ENCODE measurements at regions not wholly inside any gene's neighbourhood (a gene's known extent, or its start where the extent isn't known, plus 50 kb on each side); places are given as distances from the start of the nearest gene placed in this dataset.
"Not testable (repeated sequence)": the region's sequence is repeated elsewhere in the genome, so short reads cannot be mapped to it uniquely, and the experiment has no call there.

- DNase-seq: no peak
These were observed 538.3 kb downstream of the CSNK1G3 start for GRCh38 chr5:124050120-124050770.

- no peak for DNase-seq
These were observed 533.4 kb downstream of the CSNK1G3 start for GRCh38 chr5:124045412-124045811.

GRCh38 chr5:124044613-124045012 lies 532.6 kb downstream of the CSNK1G3 start:
- DNase-seq: no peak

GRCh38 chr5:124043456-124043855 lies 531.5 kb downstream of the CSNK1G3 start:
- no peak for DNase-seq

- DNase-seq: no peak
These were observed 528.8 kb downstream of the CSNK1G3 start for GRCh38 chr5:124040799-124041198.

- DNase-seq: no peak
These were observed 527.4 kb downstream of the CSNK1G3 start for GRCh38 chr5:124039410-124039809.

- DNase-seq: no peak
These were observed 524.8 kb downstream of the CSNK1G3 start for GRCh38 chr5:124036786-124037185.

GRCh38 chr5:124034963-124035362 lies 523.0 kb downstream of the CSNK1G3 start:
- no peak for DNase-seq

- DNase-seq: no peak
These were observed 522.2 kb downstream of the CSNK1G3 start for GRCh38 chr5:124034083-124034700.

- no peak for DNase-seq
These were observed 518.1 kb downstream of the CSNK1G3 start for GRCh38 chr5:124030043-124030491.

- no peak for DNase-seq
These were observed 515.5 kb downstream of the CSNK1G3 start for GRCh38 chr5:124027441-124027840.

GRCh38 chr5:124025306-124025845 lies 513.4 kb downstream of the CSNK1G3 start:
- no peak for DNase-seq

GRCh38 chr5:124022966-124023365 lies 511.0 kb downstream of the CSNK1G3 start:
- no peak for DNase-seq

- DNase-seq: no peak
These were observed 509.8 kb downstream of the CSNK1G3 start for GRCh38 chr5:124021776-124022175.

GRCh38 chr5:124021066-124021641 lies 509.2 kb downstream of the CSNK1G3 start:
- no peak for DNase-seq

GRCh38 chr5:124017321-124017720 lies 505.3 kb downstream of the CSNK1G3 start:
- not testable (repeated sequence) for DNase-seq

- no peak for DNase-seq
These were observed 495.9 kb downstream of the CSNK1G3 start for GRCh38 chr5:124007675-124008398.

- no peak for DNase-seq
These were observed 489.1 kb downstream of the CSNK1G3 start for GRCh38 chr5:124001036-124001615.

GRCh38 chr5:124000538-124000937 lies 488.6 kb downstream of the CSNK1G3 start:
- DNase-seq: no peak

GRCh38 chr5:123997462-123998215 lies 485.7 kb downstream of the CSNK1G3 start:
- DNase-seq: no peak

- DNase-seq: no peak
These were observed 485.1 kb downstream of the CSNK1G3 start for GRCh38 chr5:123997064-123997461.

- DNase-seq: no peak
These were observed 480.7 kb downstream of the CSNK1G3 start for GRCh38 chr5:123992641-123993040.

All from NCI-H345 (cell line).